Activated CD8-positive, alpha-beta T cell treated with anti-CD3 and anti-CD28 coated beads, Interleukin-2, amount 10 ng/mL, durations not matched to agents 7 days and 5 days (primary cell): ENCODE measurements at regions not wholly inside any gene's neighbourhood (a gene's known extent, or its start where the extent isn't known, plus 50 kb on each side); places are given as distances from the start of the nearest gene placed in this dataset.

Experiments used
- ATAC-seq: fragments of 150-1000 bp; cut with Tn5 transposase; one replicate; pipeline ENCODE4 v1.10.0; 2021; ENCODE audit warnings: moderate library complexity
- CTCF ChIA-PET: fragments of 350-600 bp; sonication (Branson Sonifier 250); formaldehyde crosslinking; loops from one replicate; lab custom pipeline; 2021; ENCODE audit warnings: antibody characterized with exemption; lab: Charles Lee
- POLR2A ChIA-PET: fragments of 350-600 bp; sonication (Branson Sonifier 250); formaldehyde crosslinking; loops from one replicate; lab custom pipeline; 2021; ENCODE audit warnings: antibody characterized with exemption; lab: Charles Lee
- DNase-seq: peaks from one replicate; pipeline ENCODE4 v3.0.0-alpha.2; 2020
- H3K27ac Mint-ChIP-seq: one replicate; pipeline ENCODE4 v1.8.0; 2021; ENCODE audit warnings: mild to moderate bottlenecking, mixed read lengths
- H3K27me3 Mint-ChIP-seq: one replicate; pipeline ENCODE4 v1.8.0; 2021; ENCODE audit warnings: low read depth, mixed read lengths
- H3K36me3 Mint-ChIP-seq: one replicate; pipeline ENCODE4 v1.8.0; 2021; ENCODE audit warnings: low read depth, mixed read lengths
- H3K4me1 Mint-ChIP-seq: one replicate; pipeline ENCODE4 v1.8.0; 2021; ENCODE audit warnings: low read depth, mixed read lengths
- H3K4me3 Mint-ChIP-seq: one replicate; pipeline ENCODE4 v1.8.0; 2021; ENCODE audit warnings: mild to moderate bottlenecking, mixed read lengths
- H3K9me3 Mint-ChIP-seq: one replicate; pipeline ENCODE4 v1.8.0; 2022; ENCODE audit warnings: mixed read lengths; ENCODE audit not compliant: insufficient read depth

- no peak overlapping the region for H3K4me3 Mint-ChIP-seq
- H3K9me3 Mint-ChIP-seq: no peaks in the 10 kb centered on the region
- CTCF ChIA-PET: no interaction called here
- no peaks in the 10 kb centered on the region for H3K27me3 Mint-ChIP-seq
- no peak overlapping the region for H3K27ac Mint-ChIP-seq
- H3K4me1 Mint-ChIP-seq: no peaks in the 10 kb centered on the region
- DNase-seq (no peak), ATAC-seq (no peak)
- H3K36me3 Mint-ChIP-seq: no peaks in the 10 kb centered on the region
- POLR2A ChIA-PET: no interaction called here
Observed at GRCh38 chr18:10232062-10232461, 222.4 kb upstream of the APCDD1 start.

- ChIA-PET POLR2A (no interaction called here), CTCF (no interaction called here)
- Mint-ChIP-seq H3K27ac (no peak overlapping the region), H3K4me3 (no peak overlapping the region), H3K36me3 (no peaks in the 10 kb centered on the region), H3K9me3 (no peaks in the 10 kb centered on the region), H3K4me1 (no peaks in the 10 kb centered on the region), H3K27me3 (no peaks in the 10 kb centered on the region)
- DNase-seq: no peak
- ATAC-seq: no peak
Observed at GRCh38 chr18:10233082-10233875, 221.2 kb upstream of the APCDD1 start.

- H3K36me3 Mint-ChIP-seq: no peaks in the 10 kb centered on the region
- POLR2A ChIA-PET: no interaction called here
- CTCF ChIA-PET: no interaction called here
- DNase-seq: no peak
- no peaks in the 10 kb centered on the region for H3K9me3 Mint-ChIP-seq
- no peak overlapping the region for H3K4me3 Mint-ChIP-seq
- H3K27me3 Mint-ChIP-seq: no peaks in the 10 kb centered on the region
- no peak overlapping the region for H3K27ac Mint-ChIP-seq
- H3K4me1 Mint-ChIP-seq: no peaks in the 10 kb centered on the region
- no peak for ATAC-seq
Observed at GRCh38 chr18:10234281-10234680, 220.2 kb upstream of the APCDD1 start.

GRCh38 chr18:10234912-10235660 is 219.3 kb upstream of the APCDD1 start:
- no peak overlapping the region for H3K27ac Mint-ChIP-seq
- H3K4me3 Mint-ChIP-seq: no peak overlapping the region
- no peaks in the 10 kb centered on the region for H3K9me3 Mint-ChIP-seq
- ATAC-seq (no peak), DNase-seq (no peak)
- no peaks in the 10 kb centered on the region for H3K4me1 Mint-ChIP-seq
- CTCF ChIA-PET: no interaction called here
- H3K27me3 Mint-ChIP-seq: no peaks in the 10 kb centered on the region
- POLR2A ChIA-PET: no interaction called here
- no peaks in the 10 kb centered on the region for H3K36me3 Mint-ChIP-seq

- POLR2A ChIA-PET: no interaction called here
- H3K4me3 Mint-ChIP-seq: no peak overlapping the region
- H3K36me3 Mint-ChIP-seq: no peaks in the 10 kb centered on the region
- H3K4me1 Mint-ChIP-seq: no peaks in the 10 kb centered on the region
- no peak for ATAC-seq
- no peak for DNase-seq
- no peaks in the 10 kb centered on the region for H3K9me3 Mint-ChIP-seq
- CTCF ChIA-PET: no interaction called here
- no peak overlapping the region for H3K27ac Mint-ChIP-seq
- H3K27me3 Mint-ChIP-seq: no peaks in the 10 kb centered on the region
Observed at GRCh38 chr18:10235661-10235952, 218.8 kb upstream of the APCDD1 start.

- Mint-ChIP-seq H3K4me1 (no peaks in the 10 kb centered on the region), H3K4me3 (no peak overlapping the region), H3K36me3 (no peaks in the 10 kb centered on the region), H3K9me3 (no peaks in the 10 kb centered on the region), H3K27me3 (no peaks in the 10 kb centered on the region), H3K27ac (no peak overlapping the region)
- ChIA-PET CTCF (no interaction called here), POLR2A (interaction anchor here (0.7 kb wide), 1 partner anchor 287 kb away, joined by 4 read pairs; no protein-coding TSS in a partner anchor)
- ATAC-seq: no peak
- no peak for DNase-seq
Observed at GRCh38 chr18:10239103-10239502, 215.3 kb upstream of the APCDD1 start.

GRCh38 chr18:10239991-10240634 is 214.3 kb upstream of the APCDD1 start:
- POLR2A ChIA-PET: no interaction called here
- H3K27ac Mint-ChIP-seq: no peak overlapping the region
- no peak overlapping the region for H3K4me3 Mint-ChIP-seq
- H3K36me3 Mint-ChIP-seq: no peaks in the 10 kb centered on the region
- H3K27me3 Mint-ChIP-seq: no peaks in the 10 kb centered on the region
- CTCF ChIA-PET: no interaction called here
- DNase-seq (no peak), ATAC-seq (no peak)
- H3K4me1 Mint-ChIP-seq: no peaks in the 10 kb centered on the region
- no peaks in the 10 kb centered on the region for H3K9me3 Mint-ChIP-seq

GRCh38 chr18:10240973-10241372 is 213.5 kb upstream of the APCDD1 start:
- H3K9me3 Mint-ChIP-seq: no peaks in the 10 kb centered on the region
- H3K4me1 Mint-ChIP-seq: no peaks in the 10 kb centered on the region
- DNase-seq (no peak), ATAC-seq (no peak)
- H3K27ac Mint-ChIP-seq: no peak overlapping the region
- ChIA-PET POLR2A (no interaction called here), CTCF (interaction anchor here (1.4 kb wide), 1 partner anchor 251 kb away, joined by 3 read pairs; no protein-coding TSS in a partner anchor)
- H3K27me3 Mint-ChIP-seq: no peaks in the 10 kb centered on the region
- H3K4me3 Mint-ChIP-seq: no peak overlapping the region
- H3K36me3 Mint-ChIP-seq: no peaks in the 10 kb centered on the region

- POLR2A ChIA-PET: no interaction called here
- Mint-ChIP-seq H3K27me3 (no peaks in the 10 kb centered on the region), H3K4me1 (no peaks in the 10 kb centered on the region), H3K36me3 (no peaks in the 10 kb centered on the region), H3K27ac (no peak overlapping the region), H3K9me3 (no peaks in the 10 kb centered on the region), H3K4me3 (no peak overlapping the region)
- DNase-seq: no peak
- CTCF ChIA-PET: interaction anchor here (1.4 kb wide), 1 partner anchor 250 kb away, joined by 3 read pairs; no protein-coding TSS in a partner anchor
- no peak for ATAC-seq
Observed at GRCh38 chr18:10241579-10241978, 212.9 kb upstream of the APCDD1 start.

- Mint-ChIP-seq H3K27me3 (no peaks in the 10 kb centered on the region), H3K27ac (no peak overlapping the region), H3K4me1 (no peaks in the 10 kb centered on the region), H3K4me3 (no peak overlapping the region), H3K36me3 (no peaks in the 10 kb centered on the region), H3K9me3 (no peaks in the 10 kb centered on the region)
- ChIA-PET CTCF (no interaction called here), POLR2A (no interaction called here)
- no peak for ATAC-seq
- no peak for DNase-seq
Observed at GRCh38 chr18:10242936-10243680, 211.3 kb upstream of the APCDD1 start.

- ATAC-seq: no peak
- CTCF ChIA-PET: no interaction called here
- no peaks in the 10 kb centered on the region for H3K36me3 Mint-ChIP-seq
- DNase-seq: no peak
- no peaks in the 10 kb centered on the region for H3K4me1 Mint-ChIP-seq
- no peaks in the 10 kb centered on the region for H3K27me3 Mint-ChIP-seq
- POLR2A ChIA-PET: no interaction called here
- no peak overlapping the region for H3K4me3 Mint-ChIP-seq
- H3K9me3 Mint-ChIP-seq: no peaks in the 10 kb centered on the region
- H3K27ac Mint-ChIP-seq: no peak overlapping the region
Observed at GRCh38 chr18:10244341-10244740, 210.1 kb upstream of the APCDD1 start.
